Kidney tubule cell (primary cell): ENCODE measurements at regions not wholly inside any gene's neighbourhood (a gene's known extent, or its start where the extent isn't known, plus 50 kb on each side); places are given as distances from the start of the nearest gene placed in this dataset.

ENCODE experiments used
- DNase-seq: peaks from one replicate; pipeline ENCODE4 v3.0.0-alpha.2; 2018; ENCODE audit warnings: low spot score

- no peak for DNase-seq
Observed at GRCh38 chr16:51430716-51431369, 279.8 kb upstream of the SALL1 start.

GRCh38 chr16:51429041-51429440 lies 278.0 kb upstream of the SALL1 start:
- DNase-seq = no peak

GRCh38 chr16:51427085-51427484 lies 276.0 kb upstream of the SALL1 start:
- no peak for DNase-seq

GRCh38 chr16:51426276-51426675 lies 275.2 kb upstream of the SALL1 start:
- no peak for DNase-seq

GRCh38 chr16:51420247-51420646 lies 269.2 kb upstream of the SALL1 start:
- no peak for DNase-seq

GRCh38 chr16:51419768-51420167 lies 268.7 kb upstream of the SALL1 start:
- peak; percentile 30 for DNase-seq

- DNase-seq = no peak
Observed at GRCh38 chr16:51418258-51418657, 267.2 kb upstream of the SALL1 start.

- DNase-seq = no peak
Observed at GRCh38 chr16:51416926-51417325, 265.9 kb upstream of the SALL1 start.

GRCh38 chr16:51410125-51410524 lies 259.1 kb upstream of the SALL1 start:
- no peak for DNase-seq

- peak; percentile 66 for DNase-seq
Observed at GRCh38 chr16:51409001-51409675, 258.1 kb upstream of the SALL1 start.

- peak; percentile 94 for DNase-seq
Observed at GRCh38 chr16:51408357-51408756, 257.3 kb upstream of the SALL1 start.

GRCh38 chr16:51407921-51408320 lies 256.9 kb upstream of the SALL1 start:
- DNase-seq = peak; percentile 65

- peak; percentile 97 for DNase-seq
Observed at GRCh38 chr16:51407199-51407598, 256.1 kb upstream of the SALL1 start.

GRCh38 chr16:51405361-51405760 lies 254.3 kb upstream of the SALL1 start:
- peak; percentile 27 for DNase-seq

- peak; percentile 81 for DNase-seq
Observed at GRCh38 chr16:51404386-51404785, 253.3 kb upstream of the SALL1 start.

- DNase-seq = no peak
Observed at GRCh38 chr16:51402785-51403184, 251.7 kb upstream of the SALL1 start.

GRCh38 chr16:51402298-51402697 lies 251.2 kb upstream of the SALL1 start:
- DNase-seq = no peak

- DNase-seq = no peak
Observed at GRCh38 chr16:51401673-51402072, 250.6 kb upstream of the SALL1 start.

- no peak for DNase-seq
Observed at GRCh38 chr16:51399908-51400670, 249.0 kb upstream of the SALL1 start.

GRCh38 chr16:51394421-51394820 lies 243.4 kb upstream of the SALL1 start:
- DNase-seq = no peak

GRCh38 chr16:51393381-51394005 lies 242.4 kb upstream of the SALL1 start:
- DNase-seq = no peak

GRCh38 chr16:51392521-51393187 lies 241.6 kb upstream of the SALL1 start:
- DNase-seq = peak; percentile 13
